ENCODE measurements at regions not wholly inside any gene's neighbourhood (a gene's known extent, or its start where the extent isn't known, plus 50 kb on each side); places are given as distances from the start of the nearest gene placed in this dataset.

GRCh38 chr15:47924381-47924780, 196.4 kb upstream of the SLC24A5 start:
- TF ChIP-seq CTCF (conservative IDR thresholded peaks at IDR 0.05; ENCODE audit: low read length) (no peak), EZH2phosphoT487 (IDR thresholded peaks at IDR 0.05; ENCODE audit: borderline replicate concordance, low read depth, low read length) (no peak)

Data from OCI-LY7 (cell line).